Stimulated activated CD4-positive, alpha-beta T cell treated with anti-CD3 and anti-CD28 coated beads, Interleukin-1b, Interleukin-23, amount 100 ng/mL, for 1 hour (primary cell): ENCODE measurements at regions not wholly inside any gene's neighbourhood (a gene's known extent, or its start where the extent isn't known, plus 50 kb on each side); places are given as distances from the start of the nearest gene placed in this dataset.
"Not testable (repeated sequence)": the region's sequence is repeated elsewhere in the genome, so short reads cannot be mapped to it uniquely, and the experiment has no call there.

Experiments
- DNase-seq, 2 donors: peaks; one replicate each; pipeline ENCODE4 v3.0.0-alpha.2; 2020; ENCODE audit warnings: low read depth in 2 of 2

DNA sequence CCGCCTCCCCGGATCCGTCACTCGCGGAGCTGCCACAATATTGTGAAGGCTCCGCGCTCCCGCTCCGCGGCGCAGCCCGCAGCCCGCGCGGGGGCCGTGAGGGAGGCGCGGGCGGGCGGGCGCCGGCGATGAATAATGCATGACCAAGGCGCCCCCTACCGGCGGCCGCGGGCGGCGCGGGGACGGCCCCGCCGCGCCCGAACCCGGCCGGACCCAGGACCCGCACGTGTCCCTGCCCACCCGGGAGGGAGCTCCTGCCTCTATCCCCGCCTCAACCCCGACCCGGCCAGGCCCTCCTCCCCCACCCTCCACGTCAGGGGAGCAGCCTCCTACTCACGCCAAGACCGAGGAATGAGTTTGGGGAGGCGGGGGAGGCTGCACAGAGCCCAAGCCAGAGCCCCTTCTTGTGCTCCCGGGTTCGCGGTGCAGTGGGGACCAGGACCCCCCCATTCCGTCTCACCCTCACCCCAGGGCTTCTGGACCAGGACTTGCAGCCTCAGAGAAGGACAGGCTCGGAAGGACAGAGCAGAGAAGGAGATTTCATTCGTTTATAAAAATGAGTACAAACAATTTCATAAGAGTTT lies 70.8 kb upstream of the CASZ1 start:
- peak; percentile 16 to 42 for DNase-seq

- no peak for DNase-seq
Measured at GRCh38 chr1:10867914-10868598, 71.6 kb upstream of the CASZ1 start.

- DNase-seq: no peak
Measured at GRCh38 chr1:10868599-10868965, 72.1 kb upstream of the CASZ1 start.

DNA sequence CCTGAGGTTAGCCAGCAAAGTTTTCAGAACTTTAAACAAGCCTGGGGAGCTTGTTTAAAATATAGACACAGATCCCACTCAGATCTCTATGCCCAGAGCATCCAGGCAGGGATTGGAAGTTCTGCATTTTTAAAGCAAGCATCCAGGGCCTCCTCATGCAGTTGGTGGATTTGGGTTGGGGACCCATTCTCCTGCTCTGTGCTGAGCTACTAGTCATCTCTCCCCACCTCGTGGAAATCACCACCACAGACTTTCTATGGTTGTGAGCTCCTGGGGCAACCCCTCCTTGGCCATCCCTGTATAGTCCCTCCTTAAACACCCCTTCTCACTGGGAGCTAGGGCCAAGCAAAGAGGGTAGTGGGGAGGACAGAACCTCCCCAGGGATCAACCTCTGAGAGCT lies 73.5 kb upstream of the CASZ1 start:
- DNase-seq: no peak

DNA sequence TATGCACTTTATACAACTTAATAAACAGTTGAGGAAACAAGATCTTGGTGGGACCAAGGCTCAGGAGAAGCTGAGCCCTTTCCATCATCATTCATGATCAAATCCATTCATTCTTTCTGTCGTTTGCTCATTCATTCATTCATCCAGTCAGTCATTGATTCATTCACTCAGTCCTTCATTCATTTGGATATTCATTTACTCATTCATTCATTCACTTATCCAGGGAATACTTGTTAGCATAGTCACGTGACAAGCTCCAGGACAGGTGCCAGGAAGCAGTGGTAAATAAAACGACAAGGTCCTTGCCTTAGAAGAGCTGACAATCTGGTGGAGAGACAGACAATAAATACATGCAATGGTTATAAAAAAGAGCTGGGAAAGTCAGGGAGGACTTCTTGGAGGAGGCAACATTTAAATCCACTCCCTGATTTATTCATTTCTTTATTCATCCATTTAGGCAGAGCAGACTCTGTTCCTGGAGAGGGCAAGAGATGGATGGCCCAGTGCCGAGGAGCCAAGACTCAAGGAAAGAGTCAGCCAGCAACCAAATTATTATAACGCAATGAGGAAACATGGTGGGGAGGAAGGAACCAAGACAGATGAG lies 74.1 kb upstream of the CASZ1 start:
- DNase-seq: no peak

DNA sequence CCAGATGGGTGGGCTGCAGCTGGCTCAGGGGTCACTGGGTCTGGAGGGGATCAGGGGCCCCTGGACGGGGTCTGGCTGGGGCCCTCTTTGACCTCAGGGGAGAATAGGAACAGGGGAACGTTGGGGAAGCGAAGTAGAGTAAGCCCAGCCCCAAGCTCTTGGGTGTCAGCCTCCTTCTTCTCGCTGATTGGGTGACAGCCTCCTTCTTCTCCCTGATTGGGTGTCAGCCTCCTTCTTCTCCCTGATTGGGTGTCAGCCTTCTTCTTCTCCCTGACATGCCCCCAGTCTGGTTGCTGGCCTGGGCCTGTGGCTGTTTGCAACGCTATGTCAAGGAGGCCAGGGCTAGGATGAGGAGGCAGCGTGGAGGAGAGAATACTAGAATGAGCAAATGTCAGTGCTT lies 76.7 kb upstream of the CASZ1 start:
- DNase-seq: no peak

DNA sequence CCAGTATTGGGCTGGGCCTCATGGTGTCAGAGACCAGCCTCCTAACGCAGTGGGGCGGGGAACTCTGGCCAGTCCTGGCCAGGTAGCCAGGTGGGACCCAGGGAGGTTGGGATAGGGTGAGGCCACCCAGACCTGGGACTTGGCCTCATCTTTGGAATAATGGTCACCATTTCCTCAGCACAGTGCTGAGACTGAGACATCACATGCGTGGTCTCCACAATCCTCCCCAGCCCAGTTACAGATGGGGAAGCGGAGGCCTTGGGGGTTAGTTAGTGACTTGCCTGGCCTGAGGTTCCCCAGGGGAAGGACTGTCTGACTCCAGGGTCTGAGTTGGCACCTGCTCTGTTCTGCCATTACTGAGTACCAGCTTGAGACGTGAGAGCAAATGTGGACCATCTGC lies 77.9 kb upstream of the CASZ1 start:
- DNase-seq: no peak

DNA sequence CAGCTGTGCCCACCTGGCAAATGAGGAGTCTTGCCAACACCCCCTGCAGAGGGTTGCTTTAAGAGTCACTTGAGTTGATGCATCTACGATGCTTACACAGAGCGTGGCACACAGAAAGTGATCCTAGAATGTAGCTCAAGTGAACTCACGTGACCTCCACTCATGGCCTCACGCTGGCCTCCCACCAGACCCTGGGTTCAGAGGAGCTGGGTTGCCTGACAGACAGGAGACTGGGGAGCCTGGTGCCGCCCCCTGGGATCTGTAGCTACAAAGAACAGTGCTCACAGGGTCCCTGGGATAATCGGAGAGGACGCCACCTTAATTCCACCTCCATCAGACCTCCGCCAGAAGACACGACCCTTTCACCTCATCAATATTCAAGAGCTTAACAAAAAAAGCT lies 81.4 kb upstream of the CASZ1 start:
- DNase-seq: no peak

- DNase-seq: no peak
Measured at GRCh38 chr1:10878469-10878868, 82.0 kb upstream of the CASZ1 start.

DNA sequence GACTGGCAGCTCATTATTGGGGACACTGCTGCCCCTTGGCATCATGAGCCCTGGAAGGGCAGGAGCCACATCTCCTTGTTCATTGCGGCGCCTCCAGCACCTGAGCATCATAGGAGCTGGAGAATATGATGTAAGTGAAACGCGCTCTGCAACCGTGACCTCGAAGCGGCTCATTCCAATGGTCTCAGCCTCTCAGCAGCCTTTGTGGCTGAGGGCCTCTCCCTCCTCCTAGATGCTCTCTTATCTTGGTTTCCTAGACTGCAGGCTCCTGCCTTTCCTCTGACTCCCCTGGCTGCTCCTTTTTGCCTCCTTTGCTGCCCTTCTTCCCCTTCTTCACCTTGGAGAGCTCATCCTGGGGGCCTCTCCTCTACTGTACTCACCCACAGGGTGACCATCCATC lies 83.6 kb upstream of the CASZ1 start:
- DNase-seq: no peak

DNA sequence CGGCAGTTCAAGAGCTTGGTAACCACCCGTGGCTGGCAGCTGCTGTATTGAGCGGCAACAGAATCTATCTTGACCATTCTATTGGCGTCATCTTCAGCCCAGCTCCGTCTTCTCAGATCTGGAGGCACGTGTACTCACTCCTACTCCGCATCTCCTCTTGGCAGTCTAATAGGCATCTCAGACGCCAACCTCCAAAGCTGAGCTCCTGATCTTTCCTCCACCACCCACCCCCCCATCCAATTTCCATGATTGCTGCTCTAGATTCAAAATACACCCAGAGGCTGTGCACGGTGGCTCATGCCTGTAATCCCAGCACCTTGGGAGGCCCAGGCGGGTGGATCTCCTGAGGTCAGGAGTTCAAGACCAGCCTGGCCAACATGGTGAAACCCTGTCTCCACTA lies 84.6 kb upstream of the CASZ1 start:
- DNase-seq: no peak

GRCh38 chr1:10882069-10882468 lies 85.6 kb upstream of the CASZ1 start:
- no peak for DNase-seq

- DNase-seq: not testable (repeated sequence)
Measured at GRCh38 chr1:10887032-10887431, 90.6 kb upstream of the CASZ1 start.

DNA sequence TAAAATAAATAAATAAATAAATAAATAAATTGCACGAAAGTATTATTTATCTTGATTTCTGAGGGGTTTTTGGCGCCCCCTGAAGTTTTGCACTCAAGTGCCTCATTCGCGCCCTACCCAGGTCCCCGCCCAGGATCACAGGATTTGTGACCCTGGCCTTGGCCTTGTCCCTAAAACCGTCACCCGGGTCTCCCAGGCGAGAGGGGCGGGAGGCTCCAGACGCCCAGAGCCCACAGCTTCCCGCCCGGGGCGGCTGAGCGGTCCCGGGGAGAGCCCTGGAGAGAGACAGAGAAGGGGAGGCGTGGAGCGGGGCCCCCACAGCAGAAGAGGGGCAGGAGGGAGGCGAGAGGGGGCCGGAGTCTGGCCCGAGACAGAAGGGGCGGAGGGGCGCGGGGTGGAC lies 91.8 kb upstream of the CASZ1 start:
- DNase-seq: no peak

DNA sequence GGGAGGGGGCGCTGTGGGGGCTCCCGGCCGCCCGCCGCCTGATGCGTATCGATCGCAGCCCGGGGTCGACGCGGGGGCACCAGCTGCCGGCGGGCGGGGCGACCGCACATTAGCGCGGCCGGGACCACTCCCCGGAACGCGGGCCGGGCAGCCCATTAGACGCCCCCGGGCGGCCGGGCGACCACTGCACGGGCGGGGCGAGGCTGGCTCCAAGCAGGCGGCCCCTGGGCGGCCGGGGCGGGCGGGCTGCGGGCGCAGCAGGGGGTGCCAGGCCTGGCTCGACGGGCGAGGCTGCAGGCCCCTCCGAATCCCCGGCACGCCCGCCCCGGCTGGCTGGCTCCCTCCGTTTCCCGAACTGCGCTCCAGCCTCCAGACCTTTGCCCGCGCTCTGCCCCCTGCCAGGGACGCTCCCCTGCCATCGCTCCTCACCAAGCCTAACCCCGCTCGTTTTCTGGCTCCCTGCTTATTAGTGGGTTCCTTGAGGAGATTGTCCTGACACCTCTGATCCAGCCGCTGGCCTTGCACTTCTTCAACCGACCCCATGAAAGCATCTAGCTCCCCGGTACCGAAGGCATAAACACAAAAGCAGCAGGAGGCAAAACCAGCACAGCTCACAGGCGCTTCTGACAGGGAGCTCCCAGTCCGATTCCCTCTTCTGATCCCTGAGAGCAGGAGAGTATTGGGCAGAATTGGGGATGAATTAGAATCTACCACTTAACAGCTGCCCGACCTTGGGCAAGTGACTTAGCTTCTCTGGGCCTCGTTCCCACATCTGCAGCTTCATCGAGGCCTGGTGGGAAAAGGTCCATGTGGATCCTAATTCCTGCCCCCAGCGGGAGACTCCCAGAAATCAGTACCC lies 92.6 kb upstream of the CASZ1 start:
- DNase-seq: no peak

GRCh38 chr1:10889650-10890353 lies 93.4 kb upstream of the CASZ1 start:
- DNase-seq: no peak

DNA sequence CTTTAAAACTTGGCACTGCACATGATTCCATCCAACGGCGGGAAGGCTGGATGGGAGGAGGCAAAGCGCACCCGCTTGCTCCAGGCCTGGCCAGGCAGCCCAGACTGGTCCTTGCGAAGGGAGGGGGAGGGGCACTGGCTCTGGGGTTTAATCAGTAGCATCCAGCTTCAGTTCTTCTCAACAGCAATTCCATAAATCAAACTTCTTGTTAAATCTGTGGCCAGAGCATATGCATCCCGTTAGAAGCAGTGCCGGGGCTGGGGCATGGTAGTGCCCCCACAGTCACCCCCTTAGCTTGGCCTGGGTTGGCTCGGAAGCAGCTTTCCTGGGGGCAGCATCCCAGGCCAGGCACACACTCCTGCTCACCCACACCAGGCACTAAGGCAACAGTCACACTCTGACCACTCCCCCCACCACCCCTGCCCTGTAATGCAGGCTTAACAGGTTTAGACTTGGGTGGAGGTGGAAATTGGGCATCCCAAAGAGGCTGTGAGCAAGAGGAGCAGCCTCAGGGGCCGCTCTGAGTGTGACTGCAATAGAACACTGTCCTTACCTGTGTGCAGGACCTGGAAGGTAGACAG lies 94.1 kb upstream of the CASZ1 start:
- DNase-seq: no peak

GRCh38 chr1:10891091-10891490 lies 94.6 kb upstream of the CASZ1 start:
- DNase-seq: no peak

GRCh38 chr1:10892138-10893065 lies 96.0 kb upstream of the CASZ1 start:
- DNase-seq: no peak

DNA sequence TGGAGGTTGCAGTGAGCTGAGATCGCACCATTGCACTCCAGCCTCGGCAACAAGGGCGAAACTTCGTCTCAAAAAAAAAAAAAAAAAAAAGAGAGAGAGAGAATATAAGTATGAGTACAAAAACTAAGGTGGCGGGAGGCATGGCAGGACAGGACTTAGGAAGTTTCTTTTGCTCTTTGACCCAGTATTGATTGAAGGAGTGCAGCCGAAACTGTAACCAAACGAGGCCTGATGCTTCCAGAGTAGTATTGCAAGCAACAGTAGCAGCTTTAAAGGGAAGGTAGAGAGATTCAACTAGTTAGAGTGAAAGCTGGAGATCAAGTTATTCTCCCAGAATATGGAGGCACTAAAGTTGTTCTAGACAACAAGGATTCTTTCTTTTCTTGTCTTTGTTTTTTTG lies 99.2 kb upstream of the CASZ1 start:
- no peak for DNase-seq

DNA sequence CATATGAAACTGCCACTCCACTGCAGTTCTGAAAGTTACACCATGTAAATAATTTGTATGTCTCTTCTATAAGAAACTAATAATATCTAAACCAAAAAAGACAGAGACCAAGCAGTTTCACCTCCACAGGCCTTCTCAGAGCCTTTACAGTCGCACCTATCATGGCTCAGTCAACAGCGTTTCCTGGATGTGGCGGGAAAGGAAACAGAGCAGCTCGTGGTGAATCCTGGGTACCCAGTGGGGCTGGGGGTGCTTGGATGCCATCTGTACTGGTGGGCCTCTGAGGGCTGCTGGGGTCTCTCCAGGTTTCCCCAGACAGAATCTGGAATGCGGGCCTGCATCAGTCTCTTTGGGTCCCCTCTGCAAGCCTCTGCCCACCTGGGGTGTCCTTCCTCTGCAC lies 100.2 kb upstream of the CASZ1 start:
- DNase-seq: no peak
